ENCODE measurements at regions not wholly inside any gene's neighbourhood (a gene's known extent, or its start where the extent isn't known, plus 50 kb on each side); places are given as distances from the start of the nearest gene placed in this dataset.

- TF ChIP-seq GATA2 (IDR thresholded peaks at IDR 0.05; ENCODE audit: low read depth, low read length) = no peak
- TF ChIP-seq GATA3 (IDR thresholded peaks at IDR 0.05; ENCODE audit: low read depth, low read length) = no peak
These were observed 201.2 kb upstream of the IER5L start for GRCh38 chr9:129379181-129379836.

Measured in SH-SY5Y (cell line).